Heart left ventricle (tissue), 13 donors: ENCODE measurements at regions not wholly inside any gene's neighbourhood (a gene's known extent, or its start where the extent isn't known, plus 50 kb on each side); places are given as distances from the start of the nearest gene placed in this dataset.

Experiments
- CTCF ChIP-seq, 12 donors: fragments of 200-600 bp; sonication (generic) in 4 of 12; IDR thresholded peaks; one replicate each; pipeline versions ENCODE4 v1.5.0 to v1.8.0; 2018 to 2022; ENCODE audit warnings: antibody characterized with exemption in 12 of 12, mild to moderate bottlenecking in 5 of 12
- POLR2A ChIP-seq, 2 donors: fragments of 450-650 bp; IDR thresholded peaks; one replicate each; pipeline ENCODE4 v1.6.1; 2017; ENCODE audit warnings: antibody characterized with exemption in 2 of 2, mild to moderate bottlenecking in 2 of 2, moderate library complexity in 2 of 2
- donor health status: ischemic (EF 13 %, LVEDD 7.1; RV severe dilation, severe dysfunction).
- donor health status: DM: no; HTN: yes; CAD: no.
- donor health status: DM: no; HTN: no; CAD: no.
- donor health status: ischemic (EF 25% LVEDD 6.9; RV normal size, moderate dysfunction).
- donor health status: ischemic (EF 25% LVEDD 5.7; RV mildly dilated, moderate dysfunction).
- donor health status: ischemic (EF 35%, LVEDD 5.7; RV mildly dilated, moderate dysfunction).
- donor health status: nonischemic (EF 11% LVEDD 7.7; RV severe dilation, severe dysfunction).
- donor health status: DM: yes; HTN: yes; CAD: no.
- donor health status: PGD.
- donor health status: ischemic (EF 29% LVEDD 5.4; RV normal size, mild dysfunction).
- donor health status: nonischemic (EF 23%, LVEDD 6.1; RV moderate dilation, normal function).

GRCh38 chr3:87350367-87351199, 74.2 kb upstream of the POU1F1 start:
- TF ChIP-seq CTCF (IDR thresholded peaks at IDR 0.05): peak; percentile 73 to 95 (median 86)
- no peak for TF ChIP-seq POLR2A (IDR thresholded peaks at IDR 0.05)
